Astrocyte of the spinal cord (primary cell): ENCODE measurements at regions not wholly inside any gene's neighbourhood (a gene's known extent, or its start where the extent isn't known, plus 50 kb on each side); places are given as distances from the start of the nearest gene placed in this dataset.

ENCODE experiments used
- DNase-seq: peaks from one replicate; pipeline ENCODE4 v3.0.0; 2011; ENCODE audit warnings: low read depth, low spot score
- H3K4me3 ChIP-seq: 2 replicates; pipeline ENCODE4 v1.5.1; 2011; ENCODE audit warnings: low read depth, mild to moderate bottlenecking, low read length, moderate library complexity
- CTCF ChIP-seq: IDR thresholded peaks from 2 replicates; pipeline ENCODE4 v1.5.1; 2012; ENCODE audit warnings: low read depth, mild to moderate bottlenecking, low read length, inconsistent platforms
- in situ Hi-C: cut with HindIII; loops from 2 replicates; pipeline ENCODE4 v1.10.0; 2017; ENCODE audit warnings: low sequenced_read_pairs

GRCh38 chr11:115578275-115578674 lies 74.1 kb upstream of the CADM1 start:
- no peak for TF ChIP-seq CTCF
- in situ Hi-C loops = no loop called here
- DNase-seq = no peak
- no peak overlapping the region for H3K4me3 ChIP-seq

DNA sequence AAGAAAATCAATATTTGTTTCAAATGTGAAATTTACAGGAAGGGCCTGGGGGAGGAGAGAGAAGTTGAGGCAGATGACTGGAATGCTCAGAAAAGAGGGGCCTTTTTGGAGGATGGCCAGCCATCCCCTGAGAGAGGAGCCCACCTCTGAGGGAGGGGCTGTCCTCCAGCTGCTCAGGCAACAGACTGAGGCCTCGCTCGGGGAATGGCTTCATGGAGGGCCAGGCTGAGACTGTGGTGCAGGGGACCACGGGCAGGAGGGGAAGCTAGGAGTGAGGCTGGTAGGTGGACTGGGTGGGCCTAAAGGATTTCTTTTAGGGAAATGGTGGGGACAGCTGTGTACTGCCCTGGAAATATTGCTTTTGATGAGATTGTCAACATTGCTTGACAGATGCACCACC lies 73.5 kb upstream of the CADM1 start:
- DNase-seq = no peak
- no peak overlapping the region for H3K4me3 ChIP-seq
- in situ Hi-C loops = no loop called here
- no peak for TF ChIP-seq CTCF

GRCh38 chr11:115576606-115577380 lies 72.6 kb upstream of the CADM1 start:
- H3K4me3 ChIP-seq = no peak overlapping the region
- no peak for DNase-seq
- in situ Hi-C loops = no loop called here
- no peak for TF ChIP-seq CTCF

DNA sequence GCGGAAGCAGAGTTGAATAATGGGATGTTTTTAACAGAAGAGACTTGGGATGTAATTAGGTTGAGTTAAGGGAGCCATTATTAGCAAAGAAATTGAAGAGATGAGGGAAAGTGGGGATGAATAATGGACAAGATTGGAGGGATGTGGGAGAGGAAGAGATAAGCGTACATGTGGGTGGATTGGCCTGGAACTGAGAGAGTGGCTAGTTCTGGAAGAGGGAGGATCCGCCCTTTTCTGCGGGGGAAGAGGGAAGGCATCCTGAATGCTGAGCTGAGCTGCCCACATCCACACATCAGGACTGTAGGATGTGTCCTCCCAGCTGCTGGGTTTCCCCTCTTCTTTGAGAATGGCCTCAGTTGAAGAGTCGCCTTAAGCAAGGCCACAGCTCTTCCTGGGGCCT lies 68.3 kb upstream of the CADM1 start:
- DNase-seq = no peak
- TF ChIP-seq CTCF = no peak
- no peak overlapping the region for H3K4me3 ChIP-seq
- in situ Hi-C loops = no loop called here

GRCh38 chr11:115566180-115566764 lies 62.1 kb upstream of the CADM1 start:
- H3K4me3 ChIP-seq = no peak overlapping the region
- in situ Hi-C loops = no loop called here
- DNase-seq = no peak
- TF ChIP-seq CTCF = no peak

DNA sequence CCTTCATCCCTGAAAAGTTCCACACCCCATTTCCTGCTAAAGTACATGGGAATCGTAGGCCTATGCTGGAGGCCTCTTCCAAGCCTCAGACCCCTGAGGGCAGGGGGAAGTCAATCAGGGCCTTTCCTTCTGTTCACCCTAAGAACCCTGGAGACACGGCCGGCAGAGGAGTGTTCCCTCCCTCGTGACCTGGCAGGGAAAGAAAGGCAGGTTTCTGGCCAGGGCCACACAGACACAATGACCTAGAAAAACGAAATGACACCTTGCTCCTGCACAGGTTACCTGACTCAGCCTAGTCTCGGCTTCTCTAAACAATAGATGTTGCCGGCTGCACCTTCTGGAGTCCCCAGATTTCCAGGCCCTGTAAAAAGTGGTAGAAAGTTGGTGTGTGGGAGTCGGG lies 60.6 kb upstream of the CADM1 start:
- no peak for TF ChIP-seq CTCF
- in situ Hi-C loops = no loop called here
- H3K4me3 ChIP-seq = no peak overlapping the region
- DNase-seq = no peak
